K562 (cell line): ENCODE measurements at regions not wholly inside any gene's neighbourhood (a gene's known extent, or its start where the extent isn't known, plus 50 kb on each side); places are given as distances from the start of the nearest gene placed in this dataset.

Source experiments
- ATAC-seq: fragments of 200-7000 bp; cut with Tn5 transposase; 3 replicates; pipeline ENCODE4 v1.9.1; 2020; ENCODE audit warnings: moderate library complexity
- BruUV-seq: library from RNA; stranded (reverse); fragments of 400-500 nt; replicated peaks from 2 replicates; lab custom pipeline; 2021; lab: Mats Ljungman, UMichigan
- CTCF ChIA-PET: fragments of 300-600 bp; formaldehyde crosslinking; extraction: SDS; loops from one replicate; lab custom pipeline; 2021; ENCODE audit warnings: low intra/inter-chr PET ratio; lab: Yijun Ruan, JAX
- POLR2A ChIA-PET: fragments of 300-600, 350-650 bp; sonication (Branson Sonifier 250); formaldehyde crosslinking; extraction: SDS; loops from one replicate; lab custom pipeline; 2021; ENCODE audit warnings: antibody characterized with exemption, inconsistent platforms; lab: Yijun Ruan, JAX
- DNase-seq, 4 experiments: peaks; one replicate each; pipeline versions ENCODE4 v3.0.0 to v3.0.0-alpha.2; 2011 to 2018; ENCODE audit warnings: low spot score in 3 of 4, mixed read lengths in 3 of 4; ENCODE audit errors: extremely low read depth in 1 of 4
- FAIRE-seq: peaks from 2 replicates; lab custom pipeline; 2011; peaks lifted over from hg19 to GRCh38; lab: Jason Lieb, UNC
- H2AFZ ChIP-seq: 2 replicates; pipeline ENCODE4 v1.6.0; 2011; ENCODE audit warnings: low read depth, low read length, control low read depth, inconsistent platforms
- H3K27ac ChIP-seq: fragments of 200-600 bp; 3 replicates; pipeline ENCODE4 v1.8.0; 2011; ENCODE audit warnings: low read depth, mild to moderate bottlenecking, control low read depth, inconsistent platforms, low read length, moderate library complexity, mixed read lengths; ENCODE audit errors: extremely low read depth
- H3K27me3 ChIP-seq, 2 experiments: fragments of 300-600 bp in 1 of 2; 2 replicates in 1 of 2; 3 replicates in 1 of 2; pipeline versions ENCODE4 v1.6.0 to v1.8.0; 2011; ENCODE audit warnings: inconsistent platforms in 2 of 2, low read length in 2 of 2, mild to moderate bottlenecking in 1 of 2, mixed read lengths in 1 of 2, moderate library complexity in 1 of 2; ENCODE audit not compliant: control insufficient read depth in 2 of 2, insufficient read depth in 2 of 2
- H3K36me3 ChIP-seq: fragments of 300-600 bp; 3 replicates; pipeline ENCODE4 v1.8.0; 2011; ENCODE audit warnings: mild to moderate bottlenecking, low read length, inconsistent platforms; ENCODE audit not compliant: control insufficient read depth, insufficient read depth
- H3K4me1 ChIP-seq, 2 experiments: fragments of 200-600 bp in 1 of 2; replicated peaks in 1 of 2; 2 replicates in 1 of 2; 3 replicates in 1 of 2; pipeline versions ENCODE4 v1.5.1 to v1.8.0; 2011; ENCODE audit warnings: inconsistent platforms in 2 of 2, low read length in 2 of 2, mild to moderate bottlenecking in 1 of 2, mixed read lengths in 1 of 2, moderate library complexity in 1 of 2; ENCODE audit not compliant: control insufficient read depth in 2 of 2, insufficient read depth in 2 of 2
- H3K4me2 ChIP-seq: 2 replicates; pipeline ENCODE4 v1.6.1; 2011; ENCODE audit warnings: low read length, control low read depth, inconsistent platforms, mixed read lengths; ENCODE audit not compliant: insufficient read depth
- H3K4me3 ChIP-seq: fragments of 200-600 bp; sonication (generic), shearing (Covaris generic); 2 replicates; pipeline ENCODE4 v1.5.1; 2016; ENCODE audit warnings: control low read depth, inconsistent platforms
- H3K79me2 ChIP-seq: fragments of 200-600 bp; 3 replicates; pipeline ENCODE4 v1.8.0; 2011; ENCODE audit warnings: low read length, inconsistent platforms; ENCODE audit not compliant: control insufficient read depth, insufficient read depth
- H3K9ac ChIP-seq, 2 experiments: 2 replicates each; pipeline versions ENCODE4 v1.6.0 to v1.6.1; 2011; ENCODE audit warnings: low read depth in 2 of 2, low read length in 2 of 2, control low read depth in 1 of 2, inconsistent platforms in 1 of 2, mild to moderate bottlenecking in 1 of 2, mixed read lengths in 1 of 2; ENCODE audit not compliant: insufficient read depth in 1 of 2
- H3K9me1 ChIP-seq: one replicate; pipeline ENCODE4 v1.6.0; 2011; ENCODE audit warnings: inconsistent platforms, mild to moderate bottlenecking, low read length, moderate library complexity; ENCODE audit not compliant: control insufficient read depth, insufficient read depth
- H3K9me3 ChIP-seq: replicated peaks from 2 replicates; pipeline ENCODE4 v1.5.1; 2011; ENCODE audit warnings: low read depth, low read length, inconsistent platforms; ENCODE audit not compliant: control insufficient read depth, insufficient read depth
- H4K20me1 ChIP-seq: replicated peaks from 2 replicates; pipeline ENCODE4 v1.6.1; 2011; ENCODE audit warnings: low read length, inconsistent platforms, mixed read lengths; ENCODE audit not compliant: control insufficient read depth, insufficient read depth
- ASH1L ChIP-seq: fragments of 450-650 bp; IDR thresholded peaks from 2 replicates; pipeline ENCODE4 v1.6.1; 2018; ENCODE audit warnings: borderline replicate concordance, mild to moderate bottlenecking, low read depth; ENCODE audit not compliant: partially characterized antibody
- CHD2 ChIP-seq: IDR thresholded peaks from 2 replicates; pipeline ENCODE4 v1.6.1; 2011; ENCODE audit warnings: low read depth, low read length
- GABPB2 ChIP-seq: fragments of 250-450 bp; sonication (Bioruptor Pico); conservative IDR thresholded peaks from 2 replicates; pipeline ENCODE4 v1.5.1; 2021; ENCODE audit warnings: mild to moderate bottlenecking
- GTF2E2 ChIP-seq: fragments of 200-800 bp; sonication (Bioruptor generic); IDR thresholded peaks from 2 replicates; pipeline ENCODE4 v1.6.1; 2016; ENCODE audit warnings: missing genetic modification characterization, missing compliant biosample characterization
- HMG20B ChIP-seq: fragments of 250-450 bp; sonication (Bioruptor Pico); IDR thresholded peaks from 2 replicates; pipeline ENCODE4 v1.5.0; 2021; ENCODE audit warnings: mild to moderate bottlenecking
- L3MBTL2 ChIP-seq: fragments of 450-650 bp; IDR thresholded peaks from 2 replicates; pipeline ENCODE4 v1.6.1; 2016; ENCODE audit warnings: mild to moderate bottlenecking, moderate library complexity
- NONO ChIP-seq, 2 experiments: fragments of 200-400 bp in 1 of 2; fragments of 450-650 bp in 1 of 2; formaldehyde crosslinking in 1 of 2; IDR thresholded peaks; 2 replicates each; pipeline ENCODE4 v1.6.1; 2017; ENCODE audit warnings: low read depth in 2 of 2, mild to moderate bottlenecking in 2 of 2, moderate library complexity in 2 of 2, low read length in 1 of 2
- PCBP2 ChIP-seq: fragments of 200-400 bp; formaldehyde crosslinking; IDR thresholded peaks from 2 replicates; pipeline ENCODE4 v1.6.1; 2018; ENCODE audit warnings: low read length, low read depth, mild to moderate bottlenecking, moderate library complexity; ENCODE audit not compliant: poor library complexity, severe bottlenecking
- POLR3A ChIP-seq: IDR thresholded peaks from 2 replicates; pipeline ENCODE4 v1.6.1; 2011; ENCODE audit warnings: borderline replicate concordance, mild to moderate bottlenecking, moderate library complexity; ENCODE audit not compliant: insufficient read length, insufficient read depth; ENCODE audit errors: extremely low read depth
- SP1 ChIP-seq: sonication (generic); formaldehyde crosslinking; IDR thresholded peaks from 2 replicates; pipeline ENCODE4 v1.8.1; 2022; ENCODE audit warnings: mild to moderate bottlenecking, missing genetic modification reagents
- TARDBP ChIP-seq: fragments of 450-650 bp; IDR thresholded peaks from 2 replicates; pipeline ENCODE4 v1.6.1; 2016
- ZNF12 ChIP-seq: sonication (generic); formaldehyde crosslinking; IDR thresholded peaks from 2 replicates; pipeline ENCODE4 v1.4.0; 2020; ENCODE audit warnings: mild to moderate bottlenecking, missing genetic modification reagents
- ZNF41 ChIP-seq: fragments of 250-450 bp; sonication (Bioruptor Pico); conservative IDR thresholded peaks from 2 replicates; pipeline ENCODE4 v1.4.0; 2020; ENCODE audit warnings: mild to moderate bottlenecking
- WGBS: fragments of 100-300 bp; shearing (Covaris generic); methylation state at CpG from one replicate; pipeline ENCODE4 v1.1.6; 2016; ENCODE audit warnings: low coverage, mixed read lengths; ENCODE audit not compliant: insufficient coverage; ENCODE audit errors: missing lambda C conversion rate; 5-methylcytosine and 5-hydroxymethylcytosine counted together
- in situ Hi-C: fragments of 300-500 bp; cut with MboI; formaldehyde crosslinking; loops from 4 replicates; pipeline ENCODE4 v1.15.0; 2018; ENCODE audit warnings: inconsistent platforms, mixed read lengths
- intact Hi-C: fragments of 100-400 bp; cut with micrococcal nuclease; formaldehyde crosslinking; loops from 2 replicates; pipeline ENCODE4 v1.14.2; 2022
- TF ChIP-seq, protein P1 (sequence below): fragments of 250-450 bp; sonication (Bioruptor Pico); IDR thresholded peaks from 2 replicates; pipeline ENCODE4 v1.8.0; 2021; ENCODE audit warnings: mild to moderate bottlenecking, moderate library complexity
- TF ChIP-seq, protein P2 (sequence below): fragments of 250-450 bp; sonication (Bioruptor Pico); IDR thresholded peaks from 2 replicates; pipeline ENCODE4 v1.8.0; 2021; ENCODE audit warnings: moderate library complexity, mild to moderate bottlenecking, inconsistent platforms

GRCh38 chr1:2925291-2925690, 96.0 kb upstream of the ACTRT2 start:
- intact Hi-C loops (no loop called here), in situ Hi-C loops (no loop called here)
- no peak for FAIRE-seq

GRCh38 chr1:2925918-2926317, 95.3 kb upstream of the ACTRT2 start:
- Histone ChIP-seq H3K9ac (no peak overlapping the region), H3K36me3 (no peaks in the 10 kb centered on the region), H3K27me3 (peaks cover 16 to 72% of the 10 kb centered on the region in 2 experiments; a peak in 3 of 5 replicates), H3K27ac (no peak overlapping the region), H3K9me3 (no peaks in the 10 kb centered on the region), H4K20me1 (0 out of 2 replicates have a peak, but pooled peaks cover 3% of the 10 kb centered on the region), H2AFZ (no peak overlapping the region), H3K79me2 (no peaks in the 10 kb centered on the region), H3K4me3 (no peak overlapping the region), H3K4me2 (no peak overlapping the region), H3K9me1 (no peaks in the 10 kb centered on the region), H3K4me1 (no peaks in the 10 kb centered on the region; a peak in 1 of 5 replicates)
- POLR2A ChIA-PET, result no interaction called here
- ATAC-seq, result no peak
- CTCF ChIA-PET, result no interaction called here
- under 1% methylated on average over 10 of the region's 10 CpGs for WGBS
- BruUV-seq, result no TSS peak
- DNase-seq, result no peak
- no peak for FAIRE-seq
- intact Hi-C loops, result no loop called here
- in situ Hi-C loops, result no loop called here
- TF ChIP-seq, protein P1, sequence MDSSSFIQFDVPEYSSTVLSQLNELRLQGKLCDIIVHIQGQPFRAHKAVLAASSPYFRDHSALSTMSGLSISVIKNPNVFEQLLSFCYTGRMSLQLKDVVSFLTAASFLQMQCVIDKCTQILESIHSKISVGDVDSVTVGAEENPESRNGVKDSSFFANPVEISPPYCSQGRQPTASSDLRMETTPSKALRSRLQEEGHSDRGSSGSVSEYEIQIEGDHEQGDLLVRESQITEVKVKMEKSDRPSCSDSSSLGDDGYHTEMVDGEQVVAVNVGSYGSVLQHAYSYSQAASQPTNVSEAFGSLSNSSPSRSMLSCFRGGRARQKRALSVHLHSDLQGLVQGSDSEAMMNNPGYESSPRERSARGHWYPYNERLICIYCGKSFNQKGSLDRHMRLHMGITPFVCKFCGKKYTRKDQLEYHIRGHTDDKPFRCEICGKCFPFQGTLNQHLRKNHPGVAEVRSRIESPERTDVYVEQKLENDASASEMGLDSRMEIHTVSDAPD (CRISPR knock-in tag), result no peak
- TF ChIP-seq ASH1L (no peak), CHD2 (no peak), GABPB2 (CRISPR knock-in tag) (no peak), HMG20B (no peak), ZNF12 (CRISPR knock-in tag) (no peak), NONO (IDR thresholded peaks at IDR 0.05; ENCODE audit: low read depth in 2 of 2, low read length in 1 of 2) (no peak), POLR3A (no peak), ZNF41 (no peak), L3MBTL2 (no peak), SP1 (CRISPR knock-in tag) (no peak), GTF2E2 (tag) (no peak)
- TF ChIP-seq, protein P2, sequence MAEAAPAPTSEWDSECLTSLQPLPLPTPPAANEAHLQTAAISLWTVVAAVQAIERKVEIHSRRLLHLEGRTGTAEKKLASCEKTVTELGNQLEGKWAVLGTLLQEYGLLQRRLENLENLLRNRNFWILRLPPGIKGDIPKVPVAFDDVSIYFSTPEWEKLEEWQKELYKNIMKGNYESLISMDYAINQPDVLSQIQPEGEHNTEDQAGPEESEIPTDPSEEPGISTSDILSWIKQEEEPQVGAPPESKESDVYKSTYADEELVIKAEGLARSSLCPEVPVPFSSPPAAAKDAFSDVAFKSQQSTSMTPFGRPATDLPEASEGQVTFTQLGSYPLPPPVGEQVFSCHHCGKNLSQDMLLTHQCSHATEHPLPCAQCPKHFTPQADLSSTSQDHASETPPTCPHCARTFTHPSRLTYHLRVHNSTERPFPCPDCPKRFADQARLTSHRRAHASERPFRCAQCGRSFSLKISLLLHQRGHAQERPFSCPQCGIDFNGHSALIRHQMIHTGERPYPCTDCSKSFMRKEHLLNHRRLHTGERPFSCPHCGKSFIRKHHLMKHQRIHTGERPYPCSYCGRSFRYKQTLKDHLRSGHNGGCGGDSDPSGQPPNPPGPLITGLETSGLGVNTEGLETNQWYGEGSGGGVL (CRISPR knock-in tag), result no peak

More at GRCh38 chr1:2925291-2925690, 96.0 kb upstream of the ACTRT2 start:
- Histone ChIP-seq H3K27me3 (peaks cover 16 to 68% of the 10 kb centered on the region in 2 experiments; a peak in 3 of 5 replicates), H3K36me3 (no peaks in the 10 kb centered on the region), H3K9ac (no peak overlapping the region; a peak in 1 of 4 replicates), H3K79me2 (no peaks in the 10 kb centered on the region), H2AFZ (no peak overlapping the region), H3K9me1 (no peaks in the 10 kb centered on the region), H3K9me3 (no peaks in the 10 kb centered on the region), H4K20me1 (0 out of 2 replicates have a peak, but pooled peaks cover 3% of the 10 kb centered on the region), H3K4me2 (no peak overlapping the region), H3K4me3 (no peak overlapping the region), H3K27ac (no peak overlapping the region), H3K4me1 (no peaks in the 10 kb centered on the region; a peak in 1 of 5 replicates)
- ChIA-PET POLR2A (no interaction called here), CTCF (no interaction called here)
- 1% methylated on average over 12 of the region's 13 CpGs for WGBS
- BruUV-seq, result no TSS peak
- DNase-seq (no peak), ATAC-seq (no peak)
- TF ChIP-seq TARDBP (no peak), HMG20B (no peak), PCBP2 (no peak)
